ENCODE measurements at regions not wholly inside any gene's neighbourhood (a gene's known extent, or its start where the extent isn't known, plus 50 kb on each side); places are given as distances from the start of the nearest gene placed in this dataset.

- no peak for FAIRE-seq
Observed at GRCh38 chr1:114342376-114342775, 168.6 kb downstream of the TRIM33 start.

- FAIRE-seq: no peak
Observed at GRCh38 chr1:114341856-114342255, 169.1 kb downstream of the TRIM33 start.

DNA sequence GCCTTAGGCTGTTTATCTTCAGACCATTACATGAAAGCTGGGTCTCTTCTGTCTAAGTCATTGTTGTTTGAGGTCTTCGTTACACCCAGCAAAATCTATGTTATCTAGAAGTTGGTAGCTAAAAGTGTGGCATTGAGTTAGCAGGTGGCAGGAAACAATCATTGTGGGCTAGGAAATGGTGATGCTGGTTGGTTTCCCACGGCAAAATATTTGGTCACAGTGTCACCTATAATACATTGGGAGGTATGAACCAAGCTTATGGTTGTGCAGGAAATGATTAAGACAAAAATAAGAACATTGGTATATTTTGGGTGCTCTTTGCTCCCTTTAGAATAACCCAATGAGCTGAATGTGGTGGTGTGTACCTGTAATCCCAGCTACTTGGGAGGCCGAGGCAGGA lies 169.7 kb downstream of the TRIM33 start:
- FAIRE-seq: no peak

DNA sequence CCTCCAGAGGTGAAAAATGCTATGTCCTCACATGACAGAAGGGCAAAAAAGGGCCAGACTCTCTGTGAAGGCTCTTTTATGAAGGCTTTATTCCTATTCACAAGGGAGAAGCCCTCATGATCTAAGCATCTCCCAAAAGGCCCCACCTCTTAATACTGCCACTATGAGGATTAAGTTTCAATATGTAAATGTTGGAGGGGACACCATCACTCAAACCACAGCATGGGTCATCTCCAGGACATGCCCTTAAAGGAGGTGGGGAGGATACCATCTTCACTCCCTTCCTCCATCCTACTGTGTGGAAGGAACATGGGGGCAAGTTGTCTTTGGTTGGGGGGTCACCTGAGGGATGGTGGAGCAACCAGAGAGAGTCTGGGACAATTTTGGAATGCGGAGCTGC lies 170.1 kb downstream of the TRIM33 start:
- FAIRE-seq: no peak

GRCh38 chr1:114339379-114339778 lies 171.6 kb downstream of the TRIM33 start:
- FAIRE-seq: no peak

DNA sequence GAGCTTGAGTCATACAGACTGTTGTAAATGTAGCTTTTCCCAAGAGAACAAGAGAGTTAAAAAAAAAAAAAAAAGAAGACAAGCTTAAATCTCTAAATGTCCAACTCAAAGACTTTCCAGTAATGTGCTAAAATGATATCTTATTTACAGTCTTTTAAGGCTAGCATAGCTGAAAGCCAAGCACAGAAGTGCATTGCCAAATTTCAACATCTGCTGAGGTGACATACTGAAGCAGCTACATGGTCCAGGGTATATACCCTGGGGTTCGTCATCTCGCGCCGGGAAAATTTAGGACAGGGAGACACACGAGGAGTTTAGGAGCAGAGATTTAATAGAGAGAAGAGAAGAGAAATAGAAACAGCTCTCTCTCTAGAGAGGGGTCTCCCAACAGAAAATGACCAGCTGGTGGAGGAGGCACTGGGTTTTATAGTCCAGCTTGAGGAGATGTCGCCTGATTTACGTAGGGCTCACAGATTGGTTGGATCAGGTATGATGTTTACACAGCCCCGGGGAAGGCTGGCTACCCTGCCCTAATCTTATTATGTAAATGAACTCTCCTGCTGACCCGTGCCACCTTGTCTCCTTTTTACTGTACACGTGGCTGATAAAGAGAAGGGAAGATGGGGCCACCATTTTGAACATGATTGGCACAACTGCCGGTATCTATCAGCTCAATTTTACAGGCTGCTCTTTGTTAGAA lies 172.7 kb downstream of the TRIM33 start:
- no peak for FAIRE-seq

GRCh38 chr1:114337417-114337816 lies 173.6 kb downstream of the TRIM33 start:
- FAIRE-seq: no peak

DNA sequence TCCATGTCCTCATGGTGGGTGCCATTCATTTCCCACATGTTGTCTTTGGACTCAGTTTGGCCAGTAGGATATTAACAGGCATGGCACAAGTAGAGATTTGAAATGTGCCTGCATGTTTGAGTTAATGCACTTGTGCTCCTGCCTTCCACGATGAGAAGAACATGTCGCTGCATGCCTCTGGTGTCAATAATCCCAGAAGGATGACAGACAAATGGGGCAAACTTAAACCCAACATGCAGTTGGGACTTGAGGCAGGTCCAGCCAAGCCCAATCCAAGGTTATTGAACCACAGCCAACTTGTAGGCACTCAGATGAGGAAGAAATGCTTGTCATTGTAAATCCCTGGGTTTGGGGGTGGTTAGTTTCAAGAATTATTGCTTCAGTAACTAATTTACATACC lies 174.6 kb downstream of the TRIM33 start:
- FAIRE-seq: no peak

DNA sequence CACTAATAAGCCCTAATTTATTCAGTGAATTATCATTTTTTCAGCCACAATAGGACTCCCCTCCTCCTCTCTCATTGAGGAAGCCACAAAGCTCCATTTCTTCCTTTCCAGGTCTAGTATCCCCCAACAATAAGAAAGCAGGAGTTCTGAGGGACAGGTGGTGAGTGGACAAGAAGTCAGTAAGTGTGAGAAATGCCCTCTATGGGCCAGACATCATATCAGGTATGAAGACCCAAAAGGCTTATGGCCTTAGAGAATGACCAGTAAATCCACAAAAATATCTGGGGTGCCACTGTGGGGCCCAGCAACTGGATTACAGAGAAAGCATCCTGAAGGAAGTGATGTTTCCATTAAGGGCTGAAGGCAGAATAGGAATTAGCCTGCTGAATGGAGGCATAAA lies 175.7 kb downstream of the TRIM33 start:
- FAIRE-seq: no peak

GRCh38 chr1:114334297-114334696 lies 176.7 kb downstream of the TRIM33 start:
- no peak for FAIRE-seq

- FAIRE-seq: no peak
Observed at GRCh38 chr1:114333690-114334089, 177.3 kb downstream of the TRIM33 start.

DNA sequence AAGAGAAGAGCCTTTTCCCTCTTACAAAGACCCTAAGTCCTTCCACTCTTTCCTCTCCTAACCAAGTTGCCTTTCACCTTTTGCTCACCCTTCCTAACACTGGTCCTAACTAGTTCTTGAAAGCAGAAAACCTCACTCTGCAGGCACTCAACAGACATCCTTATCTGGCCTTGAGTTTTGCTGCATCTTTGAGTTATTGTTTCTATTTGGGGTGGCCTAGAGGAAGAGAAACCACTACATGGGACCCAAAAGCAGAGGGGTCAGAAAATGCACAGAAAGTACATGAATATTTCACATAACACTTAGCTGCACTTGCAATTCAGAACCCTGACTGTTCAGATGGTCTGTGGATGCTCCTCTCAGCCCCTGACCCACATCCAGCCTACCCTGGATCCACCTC lies 178.3 kb upstream of the SYT6 start:
- FAIRE-seq: no peak

- FAIRE-seq: no peak
Observed at GRCh38 chr1:114330451-114330983, 176.8 kb upstream of the SYT6 start.

- FAIRE-seq: no peak
Observed at GRCh38 chr1:114328361-114328904, 174.8 kb upstream of the SYT6 start.

DNA sequence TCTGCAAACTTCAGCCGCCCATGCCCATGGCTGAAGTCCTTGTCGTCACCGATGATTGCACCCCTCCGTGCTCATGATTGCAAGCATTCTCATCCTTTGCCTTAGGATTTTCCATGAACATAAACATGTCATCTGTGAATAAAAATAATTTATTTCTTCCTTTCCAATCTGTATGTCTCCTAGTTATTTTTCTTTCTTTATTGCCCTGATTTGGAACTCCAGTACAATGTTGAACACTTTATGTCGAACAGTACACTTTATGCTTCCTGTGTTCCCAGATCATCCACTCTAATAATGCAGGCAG lies 170.9 kb upstream of the SYT6 start:
- FAIRE-seq: no peak

DNA sequence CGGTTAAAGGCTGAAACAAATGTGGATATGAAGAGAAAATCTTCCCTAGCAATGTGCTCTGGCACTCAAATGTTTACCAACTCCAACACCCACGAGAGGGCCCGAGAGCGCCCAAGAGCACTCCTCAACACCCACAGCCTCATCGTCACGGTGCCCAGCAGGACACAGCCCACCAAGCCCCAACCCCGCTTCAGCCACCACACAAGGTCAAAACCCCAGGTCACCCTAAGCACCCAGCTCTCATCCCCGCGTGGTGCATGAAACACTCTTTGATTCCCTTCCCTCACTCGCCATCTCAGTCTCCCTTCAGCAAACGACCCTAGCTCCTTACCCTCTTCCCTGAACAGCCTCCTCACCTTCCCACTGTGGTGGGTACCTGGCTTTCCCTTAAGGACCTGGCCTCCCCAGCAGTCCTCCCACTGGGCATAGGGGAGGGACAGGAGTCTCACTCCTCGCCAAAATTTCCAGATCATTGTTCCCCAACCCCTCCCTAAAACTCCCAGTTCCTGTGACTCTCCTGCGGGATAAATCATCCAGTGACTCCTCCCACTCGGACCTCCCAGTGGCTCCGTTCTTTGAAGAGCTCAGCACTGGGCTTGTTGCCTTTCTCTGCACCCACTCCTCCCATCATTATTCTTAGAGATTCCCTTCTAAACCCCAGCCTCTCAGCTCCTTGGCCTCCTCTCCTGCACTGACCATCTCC lies 170.4 kb upstream of the SYT6 start:
- no peak for FAIRE-seq

DNA sequence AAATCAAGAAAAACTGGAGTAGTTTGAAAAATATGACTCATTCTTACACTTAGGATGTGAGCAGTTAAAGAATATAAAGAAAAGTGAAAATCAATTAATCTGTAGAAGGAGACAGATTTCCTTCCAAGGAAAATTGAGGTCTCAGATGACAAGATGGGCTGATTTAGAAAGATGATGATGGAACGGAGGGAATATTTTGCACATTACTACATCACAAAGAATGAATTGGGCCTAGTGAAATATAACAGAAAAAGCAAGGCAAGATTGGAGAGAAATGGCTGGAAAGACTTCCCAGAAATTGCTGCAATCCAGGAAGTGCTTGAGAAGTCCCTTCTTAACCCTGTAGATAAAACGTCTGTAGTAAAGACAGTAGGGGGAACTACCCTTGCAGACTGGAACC lies 169.1 kb upstream of the SYT6 start:
- no peak for FAIRE-seq

GRCh38 chr1:114322207-114322606 lies 168.5 kb upstream of the SYT6 start:
- no peak for FAIRE-seq

DNA sequence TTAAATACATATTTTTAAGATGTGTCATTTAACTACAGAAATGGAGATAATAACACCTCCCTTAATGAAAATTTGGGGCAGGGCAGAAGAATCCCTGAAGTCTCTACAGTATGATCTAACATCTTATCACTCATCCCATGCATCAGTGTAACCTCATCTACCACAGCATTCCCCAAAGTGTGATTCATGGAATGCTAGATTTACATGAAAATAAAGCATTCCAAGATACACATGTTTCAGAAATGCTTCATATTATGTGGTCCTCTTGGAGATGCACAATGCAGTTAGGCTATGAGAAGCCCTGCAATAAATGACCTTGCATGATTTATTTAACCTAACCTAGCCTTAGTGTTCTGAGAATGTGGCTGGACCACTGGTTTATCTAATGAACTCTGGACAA lies 166.9 kb upstream of the SYT6 start:
- no peak for FAIRE-seq

DNA sequence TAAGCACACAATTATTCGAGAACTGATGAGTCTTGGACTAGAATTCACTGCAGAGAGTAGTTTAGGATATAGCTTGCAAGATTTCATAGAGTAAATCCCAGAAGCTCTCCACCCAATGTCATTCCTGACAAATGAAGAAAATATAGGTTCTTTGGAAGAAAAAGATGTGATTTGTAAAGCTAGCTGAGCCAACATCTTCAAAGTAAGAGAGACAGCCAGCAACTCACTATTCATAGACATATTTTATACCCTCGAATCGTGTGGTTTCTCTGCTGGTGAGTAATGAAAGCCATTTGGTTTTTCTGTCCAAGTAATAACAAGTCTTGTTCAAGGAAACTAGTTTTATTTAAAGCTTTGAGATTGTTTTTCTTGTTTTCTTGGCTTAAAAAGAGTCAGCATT lies 165.7 kb upstream of the SYT6 start:
- FAIRE-seq: no peak

GRCh38 chr1:114318961-114319360 lies 165.3 kb upstream of the SYT6 start:
- no peak for FAIRE-seq

DNA sequence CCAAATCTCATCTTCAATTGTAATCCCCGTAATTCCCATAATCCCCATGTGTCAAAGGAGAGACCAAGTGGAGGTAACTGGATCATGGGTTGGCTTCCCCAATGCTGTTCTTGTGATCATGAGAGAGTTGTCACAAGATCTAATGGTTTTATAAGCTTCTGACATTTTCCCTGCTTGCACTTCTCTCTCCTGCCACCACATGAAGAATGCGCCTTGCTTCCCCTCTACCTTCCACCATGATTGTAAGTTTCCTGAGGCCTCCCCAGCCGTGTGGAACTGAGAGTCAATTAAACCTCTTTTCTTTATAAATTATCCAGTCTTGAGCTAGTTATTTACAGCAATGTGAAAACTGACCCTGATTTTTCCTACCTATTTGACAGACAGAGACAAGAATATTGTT lies 162.5 kb upstream of the SYT6 start:
- no peak for FAIRE-seq

DNA sequence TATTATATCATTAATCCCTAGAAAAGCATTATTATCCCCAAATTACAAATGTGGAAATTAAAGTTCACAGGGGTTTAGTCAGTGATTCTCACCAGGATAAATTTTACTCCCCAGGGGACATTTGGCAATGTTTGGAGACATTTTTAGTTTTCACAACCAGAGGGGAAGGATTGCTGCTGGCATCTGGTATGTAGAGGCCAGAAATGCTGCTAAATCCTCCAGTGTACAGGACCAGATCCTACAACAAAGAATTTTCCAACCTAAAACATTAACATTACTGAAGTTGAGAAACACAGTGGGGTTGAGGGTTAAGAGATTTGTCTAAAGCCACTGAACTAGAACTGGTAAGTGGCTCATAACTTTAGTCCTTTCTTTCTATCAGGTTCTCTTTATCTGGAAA lies 162.0 kb upstream of the SYT6 start:
- no peak for FAIRE-seq

GRCh38 chr1:114314576-114314975 lies 160.9 kb upstream of the SYT6 start:
- no peak for FAIRE-seq

Data from colon (tissue), 2 donors.